Muscle layer of colon (tissue), 2 donors: ENCODE measurements at regions not wholly inside any gene's neighbourhood (a gene's known extent, or its start where the extent isn't known, plus 50 kb on each side); places are given as distances from the start of the nearest gene placed in this dataset.

Source experiments
- H3K27ac ChIP-seq: one replicate; pipeline ENCODE4 v1.7.0; 2013; ENCODE audit warnings: low read depth, mild to moderate bottlenecking, low read length, moderate library complexity
- H3K27me3 ChIP-seq, 2 donors: one replicate each; pipeline ENCODE4 v1.7.0; 2013; ENCODE audit warnings: low read length in 2 of 2, mild to moderate bottlenecking in 2 of 2; ENCODE audit not compliant: insufficient read depth in 2 of 2, control insufficient read depth in 1 of 2
- H3K36me3 ChIP-seq: one replicate; pipeline ENCODE4 v1.7.0; 2013; ENCODE audit warnings: mild to moderate bottlenecking, low read length; ENCODE audit not compliant: insufficient read depth
- H3K4me1 ChIP-seq: one replicate; pipeline ENCODE4 v1.7.0; 2013; ENCODE audit warnings: mild to moderate bottlenecking, low read length; ENCODE audit not compliant: insufficient read depth
- H3K4me3 ChIP-seq, 2 donors: one replicate each; pipeline ENCODE4 v1.7.0; 2013; ENCODE audit warnings: low read length in 2 of 2, low read depth in 1 of 2, mild to moderate bottlenecking in 1 of 2, moderate library complexity in 1 of 2
- H3K9ac ChIP-seq: one replicate; pipeline ENCODE4 v1.7.0; 2013; ENCODE audit warnings: low read length
- H3K9me3 ChIP-seq: one replicate; pipeline ENCODE4 v1.7.0; 2013; ENCODE audit warnings: mild to moderate bottlenecking, low read length
- donor health status: abdominal sarcoma.
- donor health status: Adenocarcinoma of cecum.

DNA sequence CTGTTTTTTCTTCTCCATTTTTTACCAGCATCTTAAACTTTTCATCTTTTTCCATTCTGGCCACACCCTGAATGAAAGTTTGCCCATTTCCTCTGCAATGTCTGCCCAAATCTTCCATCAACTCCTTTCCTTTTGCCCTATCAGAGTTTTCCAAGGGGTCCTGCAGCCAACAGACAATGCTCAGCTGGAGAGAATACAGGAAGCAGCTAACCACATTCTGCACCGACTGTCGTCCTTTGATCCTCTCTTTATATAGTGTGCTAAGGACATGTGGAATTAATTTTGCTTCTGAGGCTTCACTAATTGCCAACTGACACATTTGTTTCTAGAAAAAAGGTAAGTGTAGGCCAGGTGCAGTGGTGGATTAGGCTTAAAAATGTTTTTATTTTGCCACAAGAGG is 50.5 kb upstream of the DLX2 start:
- Histone ChIP-seq H3K27me3 (no peaks in the 10 kb centered on the region), H3K27ac (no peak overlapping the region), H3K36me3 (no peaks in the 10 kb centered on the region), H3K9ac (no peak overlapping the region), H3K4me1 (no peaks in the 10 kb centered on the region), H3K4me3 (no peak overlapping the region), H3K9me3 (no peaks in the 10 kb centered on the region)

DNA sequence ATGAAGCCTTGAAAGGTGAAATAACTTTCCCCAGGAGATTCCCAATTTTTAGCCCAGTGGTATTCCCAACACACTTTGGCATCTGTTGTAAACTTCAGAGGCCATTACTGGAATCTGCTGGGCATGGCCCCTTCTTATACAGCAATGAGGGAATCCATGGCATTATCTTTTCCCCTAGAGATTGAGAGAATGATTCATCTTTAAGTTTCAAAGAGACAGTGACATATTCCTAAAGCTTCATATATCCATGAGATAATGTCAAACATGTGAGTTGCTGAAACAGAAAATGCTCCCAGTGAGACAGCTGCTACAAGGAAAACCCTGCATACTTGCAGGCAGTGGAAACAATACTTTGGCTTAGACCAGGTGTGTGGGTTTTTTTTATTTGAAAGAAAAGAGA is 51.1 kb upstream of the DLX2 start:
- Histone ChIP-seq H3K27ac (no peak overlapping the region), H3K36me3 (no peaks in the 10 kb centered on the region), H3K4me3 (no peak overlapping the region), H3K4me1 (no peaks in the 10 kb centered on the region), H3K9ac (no peak overlapping the region), H3K9me3 (no peaks in the 10 kb centered on the region), H3K27me3 (no peaks in the 10 kb centered on the region)

- Histone ChIP-seq H3K27me3 (no peaks in the 10 kb centered on the region), H3K27ac (no peak overlapping the region), H3K9ac (no peak overlapping the region), H3K36me3 (no peaks in the 10 kb centered on the region), H3K4me1 (no peaks in the 10 kb centered on the region), H3K9me3 (no peaks in the 10 kb centered on the region), H3K4me3 (no peak overlapping the region)
Observed at GRCh38 chr2:172155752-172156151, 53.1 kb upstream of the DLX2 start.

GRCh38 chr2:172160839-172161238 is 58.1 kb upstream of the DLX2 start:
- Histone ChIP-seq H3K4me3 (no peak overlapping the region), H3K4me1 (no peaks in the 10 kb centered on the region), H3K36me3 (no peaks in the 10 kb centered on the region), H3K27ac (no peak overlapping the region), H3K9me3 (no peaks in the 10 kb centered on the region), H3K27me3 (no peaks in the 10 kb centered on the region), H3K9ac (no peak overlapping the region)

GRCh38 chr2:172162225-172162733 is 59.6 kb upstream of the DLX2 start:
- Histone ChIP-seq H3K4me1 (no peaks in the 10 kb centered on the region), H3K27me3 (no peaks in the 10 kb centered on the region), H3K36me3 (no peaks in the 10 kb centered on the region), H3K9ac (no peak overlapping the region), H3K9me3 (no peaks in the 10 kb centered on the region), H3K4me3 (no peak overlapping the region), H3K27ac (no peak overlapping the region)

GRCh38 chr2:172162739-172163336 is 60.1 kb upstream of the DLX2 start:
- H3K4me3 ChIP-seq, result no peak overlapping the region
- H3K9ac ChIP-seq, result no peak overlapping the region
- no peaks in the 10 kb centered on the region for H3K27me3 ChIP-seq
- no peaks in the 10 kb centered on the region for H3K4me1 ChIP-seq
- H3K9me3 ChIP-seq, result no peaks in the 10 kb centered on the region
- no peak overlapping the region for H3K27ac ChIP-seq
- H3K36me3 ChIP-seq, result no peaks in the 10 kb centered on the region

- H3K4me3 ChIP-seq, result no peak overlapping the region
- H3K27me3 ChIP-seq, result peaks cover 0 to 15% of the 10 kb centered on the region in 2 donors
- H3K36me3 ChIP-seq, result no peaks in the 10 kb centered on the region
- H3K4me1 ChIP-seq, result no peaks in the 10 kb centered on the region
- no peak overlapping the region for H3K9ac ChIP-seq
- no peak overlapping the region for H3K27ac ChIP-seq
- no peaks in the 10 kb centered on the region for H3K9me3 ChIP-seq
Observed at GRCh38 chr2:172168917-172169346, 66.2 kb upstream of the DLX2 start.

- Histone ChIP-seq H3K4me1 (no peaks in the 10 kb centered on the region), H3K27ac (no peak overlapping the region), H3K4me3 (no peak overlapping the region), H3K9me3 (no peaks in the 10 kb centered on the region), H3K27me3 (peaks cover 0 to 15% of the 10 kb centered on the region in 2 donors), H3K36me3 (no peaks in the 10 kb centered on the region), H3K9ac (no peak overlapping the region)
Observed at GRCh38 chr2:172169611-172170010, 66.9 kb upstream of the DLX2 start.

DNA sequence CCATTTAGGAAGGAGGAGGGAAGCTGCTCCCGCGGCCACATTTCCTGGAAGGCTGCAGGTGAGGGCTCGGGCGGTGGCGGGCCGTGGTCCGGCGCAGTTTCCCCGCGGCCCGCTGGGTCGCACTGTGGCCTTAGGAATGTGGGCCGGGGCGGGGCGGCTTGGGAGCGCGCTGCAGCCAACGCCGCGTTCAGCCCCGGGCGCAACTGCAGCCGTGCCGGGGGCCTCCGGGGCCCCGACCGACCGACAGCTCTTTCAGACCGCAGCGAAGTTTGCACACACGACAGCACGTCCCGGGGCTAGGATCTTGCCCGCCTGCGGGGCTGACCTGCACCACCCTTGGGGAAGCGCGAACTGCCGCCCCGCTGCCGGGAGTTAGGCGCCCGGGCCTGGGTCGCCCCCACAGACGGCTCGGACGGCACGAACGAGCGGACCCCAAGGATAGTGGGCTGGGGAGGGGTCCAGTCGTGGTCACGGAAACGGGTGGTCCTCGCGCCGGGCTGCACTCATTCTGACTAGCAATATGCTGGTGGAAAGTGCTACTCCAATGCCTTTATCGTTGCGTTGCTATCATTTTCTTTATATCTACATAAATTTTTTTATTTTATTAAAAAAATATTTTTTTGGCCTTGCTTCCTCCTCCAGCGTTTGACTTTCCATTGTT is 69.9 kb upstream of the DLX2 start:
- peak overlapping the region; percentile 23 to 54 for H3K4me3 ChIP-seq
- H3K4me1 ChIP-seq, result no peaks in the 10 kb centered on the region
- H3K27me3 ChIP-seq, result peaks cover 0 to 15% of the 10 kb centered on the region in 2 donors
- H3K36me3 ChIP-seq, result no peaks in the 10 kb centered on the region
- H3K9ac ChIP-seq, result no peak overlapping the region
- no peaks in the 10 kb centered on the region for H3K9me3 ChIP-seq
- H3K27ac ChIP-seq, result no peak overlapping the region

DNA sequence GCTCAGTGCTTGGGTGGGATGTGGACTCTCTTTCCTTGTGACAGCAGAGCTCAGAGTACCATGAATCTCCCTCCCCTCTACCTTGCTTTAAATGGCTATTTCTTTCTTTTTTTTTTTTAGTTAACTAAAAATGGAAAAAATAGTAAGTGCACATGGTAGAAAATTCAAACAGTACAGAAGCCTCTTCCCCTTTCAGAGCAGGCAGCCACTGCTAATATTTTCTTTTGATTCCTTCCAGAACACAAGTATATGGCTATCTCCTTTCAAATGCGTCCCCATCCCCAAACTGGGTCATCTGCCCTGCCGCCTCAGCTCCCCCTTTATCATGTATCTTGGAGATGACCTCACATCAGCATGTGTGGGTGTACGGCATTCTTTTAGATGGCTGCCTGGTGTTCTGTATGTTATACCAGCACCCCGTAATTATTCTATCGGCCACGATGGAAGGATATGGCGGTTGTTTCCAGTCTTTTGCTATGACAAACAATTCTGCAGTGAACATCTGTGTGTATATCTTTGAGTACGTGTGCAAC is 70.5 kb upstream of the DLX2 start:
- Histone ChIP-seq H3K36me3 (no peaks in the 10 kb centered on the region), H3K4me1 (no peaks in the 10 kb centered on the region), H3K9ac (no peak overlapping the region), H3K9me3 (no peaks in the 10 kb centered on the region), H3K4me3 (no peak overlapping the region), H3K27ac (no peak overlapping the region), H3K27me3 (peaks cover 0 to 15% of the 10 kb centered on the region in 2 donors)

DNA sequence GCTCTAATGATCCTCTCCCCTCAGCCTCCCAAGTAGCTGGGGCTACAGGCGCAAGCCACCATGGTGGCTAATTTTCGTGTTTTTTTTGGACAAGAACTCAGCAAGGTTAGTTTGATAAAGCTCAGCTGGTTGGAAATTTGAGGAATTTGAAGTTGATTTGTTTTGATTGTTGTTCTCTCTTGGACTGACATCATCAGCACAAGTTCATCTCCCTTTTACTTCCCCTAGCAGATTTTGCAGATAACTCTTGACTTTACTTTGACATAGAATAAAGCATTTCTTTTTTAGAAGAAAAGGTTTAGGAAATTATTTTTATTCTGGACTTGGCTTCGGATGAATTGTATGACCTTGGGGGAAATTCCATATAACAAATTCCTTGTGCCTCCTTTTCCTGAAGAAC is 74.9 kb upstream of the DLX2 start:
- Histone ChIP-seq H3K36me3 (no peaks in the 10 kb centered on the region), H3K9me3 (no peaks in the 10 kb centered on the region), H3K4me1 (no peaks in the 10 kb centered on the region), H3K4me3 (no peak overlapping the region), H3K27me3 (peaks cover 0 to 7% of the 10 kb centered on the region in 2 donors), H3K27ac (no peak overlapping the region), H3K9ac (no peak overlapping the region)

DNA sequence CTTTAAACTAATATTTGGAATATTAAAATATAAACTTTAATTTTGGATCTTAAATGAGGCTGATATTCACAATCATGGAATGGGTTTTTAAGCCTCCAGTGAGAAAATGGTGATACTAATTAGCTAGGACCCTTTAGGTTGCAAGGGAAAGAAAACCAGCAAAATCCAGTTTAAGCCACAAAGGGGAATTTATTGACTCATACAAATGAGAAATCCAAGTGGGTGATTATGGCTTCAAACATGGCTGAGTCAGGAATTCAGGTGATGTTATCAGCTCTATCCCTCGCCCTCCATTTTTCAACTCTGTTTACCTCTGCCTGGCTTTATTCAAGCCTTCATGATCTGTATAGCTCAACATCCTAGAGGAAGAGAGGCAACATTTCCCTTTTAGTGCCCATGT is 75.3 kb upstream of the DLX2 start:
- no peak overlapping the region for H3K9ac ChIP-seq
- no peaks in the 10 kb centered on the region for H3K4me1 ChIP-seq
- H3K9me3 ChIP-seq, result no peaks in the 10 kb centered on the region
- no peaks in the 10 kb centered on the region for H3K36me3 ChIP-seq
- H3K27ac ChIP-seq, result no peak overlapping the region
- H3K27me3 ChIP-seq, result peaks cover 0 to 4% of the 10 kb centered on the region in 2 donors
- no peak overlapping the region for H3K4me3 ChIP-seq
